ENCODE measurements at regions not wholly inside any gene's neighbourhood (a gene's known extent, or its start where the extent isn't known, plus 50 kb on each side); places are given as distances from the start of the nearest gene placed in this dataset.
A peak's percentile ranks its signal among the peaks of the same experiment; 100 is the strongest.

DNA sequence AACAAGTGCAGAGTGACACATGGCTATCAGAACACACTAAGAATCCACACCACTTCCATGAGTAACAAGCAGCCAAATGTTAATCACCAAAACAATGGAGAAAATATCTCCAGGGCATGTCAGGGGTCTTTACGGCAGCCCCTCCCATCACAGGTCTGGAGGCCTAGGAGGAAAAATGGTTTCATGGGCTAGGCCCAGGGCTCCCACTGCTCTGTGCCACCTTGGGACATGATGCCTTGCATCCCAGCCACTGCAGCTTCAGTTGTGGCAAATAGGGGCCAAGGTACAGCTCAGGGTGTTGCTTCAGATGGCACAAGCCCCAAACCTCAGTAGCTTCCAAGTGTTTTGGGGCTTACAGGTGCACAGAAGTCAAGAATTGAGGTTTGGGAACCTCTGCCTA is 66.6 kb downstream of the NEURL3 start:
- no peak for DNase-seq (ENCODE audit: low read depth in 4 of 4, low spot score in 3 of 4)

GRCh38 chr2:96437512-96437911 is 67.6 kb downstream of the NEURL3 start:
- DNase-seq (ENCODE audit: low read depth in 4 of 4, low spot score in 3 of 4) = no peak

GRCh38 chr2:96436961-96437360 is 68.2 kb downstream of the NEURL3 start:
- DNase-seq (ENCODE audit: low read depth in 4 of 4, low spot score in 3 of 4) = no peak

- no peak for DNase-seq (ENCODE audit: low read depth in 4 of 4, low spot score in 3 of 4)
Measured at GRCh38 chr2:96436416-96436815, 68.7 kb downstream of the NEURL3 start.

- DNase-seq (ENCODE audit: low read depth in 4 of 4, low spot score in 3 of 4) = no peak
Measured at GRCh38 chr2:96431319-96431718, 73.8 kb downstream of the NEURL3 start.

DNA sequence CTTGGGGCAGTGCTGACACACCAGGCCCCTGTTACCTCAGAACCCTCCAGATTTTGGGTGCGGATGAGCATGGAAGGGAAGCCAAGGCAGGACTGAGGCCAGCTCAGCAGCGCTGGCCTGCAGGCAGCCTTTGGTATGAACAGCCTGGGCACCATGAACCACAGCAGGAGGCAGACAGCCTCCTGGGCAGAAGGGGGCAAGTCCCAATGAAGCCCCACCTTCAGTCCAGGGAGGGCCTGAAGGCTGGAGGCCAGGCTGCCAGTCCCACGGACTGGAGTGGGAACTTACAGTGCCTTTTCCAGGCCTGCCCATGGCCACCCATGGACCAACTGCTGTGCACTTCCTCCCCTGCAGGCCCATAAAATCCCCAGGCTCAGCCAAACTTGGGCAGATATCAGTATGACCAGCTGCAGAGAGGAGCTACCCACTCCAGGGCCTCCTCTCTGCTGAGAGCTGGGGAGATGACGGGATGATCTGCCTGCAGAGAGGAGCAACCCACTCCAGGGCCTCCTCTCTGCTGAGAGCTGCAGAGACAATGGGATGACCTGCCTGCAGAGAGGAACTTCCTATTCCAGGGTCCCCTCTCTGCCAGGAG is 74.7 kb downstream of the NEURL3 start:
- no peak for DNase-seq (ENCODE audit: low read depth in 4 of 4, low spot score in 3 of 4)

GRCh38 chr2:96427917-96428316 is 77.2 kb downstream of the NEURL3 start:
- no peak for DNase-seq (ENCODE audit: low read depth in 4 of 4, low spot score in 3 of 4)

DNA sequence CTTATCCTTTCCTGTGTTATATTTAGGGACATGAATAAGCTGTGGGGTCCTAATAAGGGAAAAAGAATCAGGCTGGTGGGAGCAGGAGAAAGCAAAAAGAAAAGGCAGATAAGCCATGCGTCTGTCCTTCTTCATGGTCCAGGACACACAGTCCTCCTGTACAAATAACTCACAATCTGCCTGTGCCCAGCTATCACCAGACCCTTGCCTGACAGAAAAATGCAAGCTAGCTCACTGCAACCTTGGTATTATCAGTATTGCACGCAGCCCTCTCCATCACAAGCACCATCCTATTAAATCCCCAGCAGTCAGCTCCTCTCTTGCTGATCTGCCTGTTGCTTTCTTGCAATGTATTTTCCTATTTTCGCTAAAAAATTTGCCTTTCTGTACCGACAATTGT is 78.0 kb downstream of the NEURL3 start:
- no peak for DNase-seq (ENCODE audit: low read depth in 4 of 4, low spot score in 3 of 4)

DNA sequence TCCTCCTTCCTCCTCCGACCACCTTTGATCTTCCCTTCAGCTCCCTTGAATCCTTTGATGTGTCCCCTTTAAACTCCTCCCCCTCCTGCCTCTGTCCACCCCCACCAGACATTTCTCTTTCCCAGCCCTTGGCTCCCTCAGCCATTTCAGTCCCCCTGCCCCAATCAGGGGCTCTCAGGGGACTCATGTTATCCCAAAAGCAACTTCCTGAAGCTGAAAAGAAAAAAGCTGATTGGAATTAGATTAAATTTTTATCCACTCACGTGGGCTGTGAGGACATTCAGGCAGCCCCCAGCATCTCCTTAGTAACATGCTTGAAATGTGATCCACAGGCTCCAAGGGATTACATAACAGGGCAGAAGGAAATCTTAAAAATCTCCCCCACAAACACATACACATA is 81.3 kb downstream of the NEURL3 start:
- DNase-seq (ENCODE audit: low read depth in 4 of 4, low spot score in 3 of 4) = peak in 2 of 4 donors; percentile 53 to 61

All from left renal pelvis (tissue), 4 donors.